ENCODE measurements at regions not wholly inside any gene's neighbourhood (a gene's known extent, or its start where the extent isn't known, plus 50 kb on each side); places are given as distances from the start of the nearest gene placed in this dataset.
A peak's percentile ranks its signal among the peaks of the same experiment; 100 is the strongest.

- peaks cover 12% of the 10 kb centered on the region for H3K9me3 Mint-ChIP-seq (ENCODE audit: unreplicated experiment)
- H3K27me3 Mint-ChIP-seq (ENCODE audit: insufficient read depth, unreplicated experiment): no peaks in the 10 kb centered on the region
- no peak for TF ChIP-seq CTCF (IDR thresholded peaks at IDR 0.05; ENCODE audit: unreplicated experiment)
- no TSS peak for BruUV-seq (replicated peaks)
- CTCF ChIA-PET: interaction anchor here (0.5 to 1.8 kb wide), 10 partner anchors 9 to 840 kb away, joined by 3 to 6 read pairs (median 3); no protein-coding TSS in a partner anchor
- H3K36me3 Mint-ChIP-seq (ENCODE audit: insufficient read depth, unreplicated experiment): no peaks in the 10 kb centered on the region
- peak overlapping the region; percentile 58 for H3K4me3 Mint-ChIP-seq (ENCODE audit: unreplicated experiment)
- intact Hi-C loops (cut with micrococcal nuclease): loop anchor here (1.0 to 10.0 kb wide), 3 partner anchors 70 to 269 kb away; no protein-coding TSS in a partner anchor
- POLR2A ChIA-PET: interaction anchor here (0.6 to 1.4 kb wide), 5 partner anchors 9 to 516 kb away, joined by 3 to 4 read pairs (median 3); no protein-coding TSS in a partner anchor
- H3K27ac Mint-ChIP-seq (ENCODE audit: low read depth, unreplicated experiment): peak overlapping the region; percentile 84
- peak; percentile 54 for DNase-seq (ENCODE audit: unreplicated experiment)
- H3K4me1 Mint-ChIP-seq (ENCODE audit: insufficient read depth, unreplicated experiment): peaks cover 18% of the 10 kb centered on the region
These were observed 381.2 kb upstream of the SORCS1 start for GRCh38 chr10:107545717-107546116.

- CTCF ChIA-PET: interaction anchor here (0.5 to 1.8 kb wide), 12 partner anchors 10 to 839 kb away, joined by 3 to 6 read pairs (median 3); no protein-coding TSS in a partner anchor
- no TSS peak for BruUV-seq (replicated peaks)
- peaks cover 18% of the 10 kb centered on the region for H3K4me1 Mint-ChIP-seq (ENCODE audit: insufficient read depth, unreplicated experiment)
- no peak overlapping the region for H3K4me3 Mint-ChIP-seq (ENCODE audit: unreplicated experiment)
- POLR2A ChIA-PET: interaction anchor here (1.0 to 1.3 kb wide), 2 partner anchors 10 to 11 kb away, joined by 3 read pairs; no protein-coding TSS in a partner anchor
- peak; percentile 22 for TF ChIP-seq CTCF (IDR thresholded peaks at IDR 0.05; ENCODE audit: unreplicated experiment)
- intact Hi-C loops (cut with micrococcal nuclease): loop anchor here (1.0 to 10.0 kb wide), 2 partner anchors 130 to 269 kb away; no protein-coding TSS in a partner anchor
- H3K27ac Mint-ChIP-seq (ENCODE audit: low read depth, unreplicated experiment): no peak overlapping the region
- no peaks in the 10 kb centered on the region for H3K27me3 Mint-ChIP-seq (ENCODE audit: insufficient read depth, unreplicated experiment)
- peaks cover 12% of the 10 kb centered on the region for H3K9me3 Mint-ChIP-seq (ENCODE audit: unreplicated experiment)
- peak; percentile 30 for DNase-seq (ENCODE audit: unreplicated experiment)
- H3K36me3 Mint-ChIP-seq (ENCODE audit: insufficient read depth, unreplicated experiment): no peaks in the 10 kb centered on the region
These were observed 380.4 kb upstream of the SORCS1 start for GRCh38 chr10:107544706-107545520.

GRCh38 chr10:107542607-107543006 is 378.1 kb upstream of the SORCS1 start:
- no TSS peak for BruUV-seq (replicated peaks)
- H3K36me3 Mint-ChIP-seq (ENCODE audit: insufficient read depth, unreplicated experiment): no peaks in the 10 kb centered on the region
- CTCF ChIA-PET: interaction anchor here (0.6 to 1.4 kb wide), 4 partner anchors 48 to 784 kb away, joined by 3 read pairs; no protein-coding TSS in a partner anchor

More at GRCh38 chr10:107542607-107543006, 378.1 kb upstream of the SORCS1 start:
- Mint-ChIP-seq H3K4me3 (ENCODE audit: unreplicated experiment) (no peak overlapping the region), H3K9me3 (ENCODE audit: unreplicated experiment) (peaks cover 4% of the 10 kb centered on the region), H3K27ac (ENCODE audit: low read depth, unreplicated experiment) (no peak overlapping the region), H3K27me3 (ENCODE audit: insufficient read depth, unreplicated experiment) (no peaks in the 10 kb centered on the region), H3K4me1 (ENCODE audit: insufficient read depth, unreplicated experiment) (peaks cover 18% of the 10 kb centered on the region)
- intact Hi-C loops (cut with micrococcal nuclease): loop anchor here (10.0 kb wide), 1 partner anchor 128 kb away; no protein-coding TSS in a partner anchor
- POLR2A ChIA-PET: interaction anchor here (0.9 kb wide), 1 partner anchor 76 kb away, joined by 3 read pairs; no protein-coding TSS in a partner anchor
- DNase-seq (ENCODE audit: unreplicated experiment): no peak
- no peak for TF ChIP-seq CTCF (IDR thresholded peaks at IDR 0.05; ENCODE audit: unreplicated experiment)

All from MCF 10A (cell line).